ENCODE measurements at regions not wholly inside any gene's neighbourhood (a gene's known extent, or its start where the extent isn't known, plus 50 kb on each side); places are given as distances from the start of the nearest gene placed in this dataset.

- Histone ChIP-seq H3K23ac (ENCODE audit: insufficient read length) (no peak overlapping the region), H3K4ac (replicated peaks; ENCODE audit: insufficient read length, low read depth, low read length) (no peak overlapping the region), H3K9ac (replicated peaks in 1 of 4; ENCODE audit: extremely low read depth in 1 of 4, low read depth in 3 of 4, low read length in 3 of 4) (no peak overlapping the region), H3K79me1 (ENCODE audit: low read depth, low read length) (no peaks in the 10 kb centered on the region), H3K79me2 (ENCODE audit: control insufficient read depth in 1 of 2, insufficient read depth in 2 of 2, low read length in 2 of 2) (no peaks in the 10 kb centered on the region), H3K4me3 (ENCODE audit: extremely low read depth in 1 of 4, insufficient read depth in 2 of 4, low read depth in 3 of 4, low read length in 4 of 4) (no peak overlapping the region), H3K23me2 (ENCODE audit: low read depth, low read length) (peaks cover 4% of the 10 kb centered on the region; the same call in 1 of the 2 replicates), H2BK5ac (ENCODE audit: low read depth, low read length) (no peak overlapping the region), H3K56ac (replicated peaks; ENCODE audit: insufficient read length, low read depth, low read length) (no peak overlapping the region), H3K27ac (ENCODE audit: low read depth, low read length) (no peak overlapping the region), H4K91ac (replicated peaks; ENCODE audit: insufficient read length, low read length) (no peak overlapping the region), H3K4me2 (ENCODE audit: insufficient read depth in 1 of 2, low read depth in 2 of 2, low read length in 2 of 2) (no peak overlapping the region), H3K27me3 (replicated peaks in 1 of 4; ENCODE audit: control insufficient read depth in 3 of 4, extremely low read depth in 1 of 4, insufficient read depth in 3 of 4, low read length in 3 of 4) (peaks cover 5 to 14% (median 12%) of the 10 kb centered on the region in 4 experiments), H2BK15ac (ENCODE audit: low read length) (no peak overlapping the region), H2BK12ac (ENCODE audit: low read depth, low read length) (no peak overlapping the region), H2BK120ac (replicated peaks; ENCODE audit: low read depth, low read length) (no peak overlapping the region), H2BK20ac (ENCODE audit: low read length) (no peak overlapping the region), H4K8ac (ENCODE audit: extremely low read depth, insufficient read depth, low read length) (no peak overlapping the region), H3K9me3 (ENCODE audit: insufficient read depth in 2 of 2, low read depth in 1 of 2, low read length in 1 of 2) (no peaks in the 10 kb centered on the region), H3K18ac (ENCODE audit: extremely low read depth, low read length) (no peak overlapping the region), H3K4me1 (replicated peaks in 1 of 4; ENCODE audit: control insufficient read depth in 3 of 4, insufficient read depth in 4 of 4, low read length in 3 of 4) (peaks cover 0 to 6% (median 3%) of the 10 kb centered on the region in 4 experiments; a peak in 4 of 7 replicates), H4K5ac (ENCODE audit: insufficient read length, low read depth, low read length) (no peak overlapping the region), H2AFZ (ENCODE audit: low read length) (no peak overlapping the region), H3K36me3 (ENCODE audit: control insufficient read depth in 2 of 4, insufficient read depth in 4 of 4, low read length in 3 of 4) (no peaks in the 10 kb centered on the region), H2AK5ac (ENCODE audit: low read depth, low read length) (no peak overlapping the region), H3K14ac (ENCODE audit: insufficient read length) (no peak overlapping the region), H4K20me1 (replicated peaks in 1 of 2; ENCODE audit: control insufficient read depth in 1 of 2, insufficient read depth in 2 of 2, low read length in 2 of 2) (no peaks in the 10 kb centered on the region)
- POLR2A ChIA-PET (ENCODE audit: partially characterized antibody), result interaction anchor here (0.7 kb wide), 1 partner anchor 314 kb away, joined by 3 read pairs; no protein-coding TSS in a partner anchor
- WGBS, 2 experiments (ENCODE audit: extremely low coverage in 1 of 2, insufficient coverage in 1 of 2, insufficient read length in 1 of 2, insufficient replicate concordance in 2 of 2, low coverage in 1 of 2, low lambda C conversion rate in 2 of 2, missing lambda C conversion rate in 1 of 2), result 81% methylated on average over 2 of the region's 2 CpGs; no CpG with 5 or more reads in 1 of the 2 experiments
- FAIRE-seq (no peak), DNase-seq (ENCODE audit: low read depth in 1 of 2, low spot score in 2 of 2) (no peak)
- CTCF ChIA-PET (ENCODE audit: partially characterized antibody), result interaction anchor here (0.6 kb wide), 1 partner anchor 27 kb away, joined by 4 read pairs; no protein-coding TSS in a partner anchor
- TF ChIP-seq ATF3 (IDR thresholded peaks at IDR 0.05; ENCODE audit: insufficient read depth, low read depth, low read length), result no peak
- TF ChIP-seq SP4 (IDR thresholded peaks at IDR 0.05; ENCODE audit: low read length), result no peak
Measured at GRCh38 chr1:243912347-243912746, 62.3 kb upstream of the AKT3 start.

Data from H1 (cell line).